GM12878 (cell line): ENCODE measurements at regions not wholly inside any gene's neighbourhood (a gene's known extent, or its start where the extent isn't known, plus 50 kb on each side); places are given as distances from the start of the nearest gene placed in this dataset.

Experiments used
- ATAC-seq: fragments of 200-7000 bp; cut with Tn5 transposase; 3 replicates; pipeline ENCODE4 v1.9.1; 2020; ENCODE audit warnings: mild to moderate bottlenecking, moderate library complexity
- BruUV-seq: library from RNA; stranded (reverse); fragments of 400-500 nt; replicated peaks from 2 replicates; lab custom pipeline; 2021; lab: Mats Ljungman, UMichigan
- CTCF ChIA-PET: fragments of 300-600 bp; sonication (Branson Sonifier 250); formaldehyde crosslinking; extraction: SDS; loops from one replicate; lab custom pipeline; 2021; ENCODE audit warnings: inconsistent platforms; lab: Yijun Ruan, JAX
- POLR2A ChIA-PET: fragments of 350-600 bp; formaldehyde crosslinking; extraction: SDS; loops from one replicate; lab custom pipeline; 2021; ENCODE audit warnings: inconsistent platforms; lab: Charles Lee
- RAD21 ChIA-PET: fragments of 300-600 bp; sonication (Branson Sonifier 250); formaldehyde crosslinking; loops from one replicate; lab custom pipeline; 2023; ENCODE audit warnings: antibody characterized with exemption; ENCODE audit not compliant: unreplicated experiment; lab: Charles Lee
- SMC1A ChIA-PET: fragments of 300-600 bp; sonication (Branson Sonifier 250); formaldehyde crosslinking; loops from one replicate; lab custom pipeline; 2023; ENCODE audit not compliant: unreplicated experiment, uncharacterized antibody; lab: Charles Lee
- DNase-seq: peaks from one replicate; pipeline ENCODE4 v3.0.0-alpha.2; 2011; ENCODE audit warnings: low read depth, low spot score
- FAIRE-seq: peaks from 3 replicates; lab custom pipeline; 2011; peaks lifted over from hg19 to GRCh38; lab: Jason Lieb, UNC
- H2AFZ ChIP-seq: 2 replicates; pipeline ENCODE4 v1.6.0; 2011; ENCODE audit warnings: low read depth, low read length, control low read depth; ENCODE audit not compliant: control insufficient read depth
- H3K27ac ChIP-seq: 2 replicates; pipeline ENCODE4 v1.5.1; 2011; ENCODE audit warnings: control low read depth; ENCODE audit not compliant: control insufficient read depth, insufficient read depth
- H3K27me3 ChIP-seq, 2 experiments: replicated peaks in 1 of 2; 2 replicates each; pipeline versions ENCODE4 v1.6.0 to v1.6.1; 2011; ENCODE audit warnings: low read length in 1 of 2; ENCODE audit not compliant: control insufficient read depth in 2 of 2, insufficient read depth in 2 of 2
- H3K36me3 ChIP-seq, 2 experiments: 2 replicates each; pipeline ENCODE4 v1.5.1; 2011; ENCODE audit warnings: low read length in 1 of 2; ENCODE audit not compliant: control insufficient read depth in 2 of 2, insufficient read depth in 2 of 2
- H3K4me1 ChIP-seq: 2 replicates; pipeline ENCODE4 v1.6.1; 2011; ENCODE audit warnings: mild to moderate bottlenecking, low read length, moderate library complexity, mixed read lengths; ENCODE audit not compliant: control insufficient read depth, insufficient read depth
- H3K4me2 ChIP-seq: 2 replicates; pipeline ENCODE4 v1.6.0; 2011; ENCODE audit warnings: control low read depth; ENCODE audit not compliant: control insufficient read depth, insufficient read depth
- H3K4me3 ChIP-seq: fragments of 200-600 bp; sonication (generic); 2 replicates; pipeline ENCODE4 v1.5.1; 2016
- H3K79me2 ChIP-seq: 2 replicates; pipeline ENCODE4 v1.6.0; 2011; ENCODE audit warnings: low read length; ENCODE audit not compliant: control insufficient read depth, insufficient read depth
- H3K9ac ChIP-seq: 2 replicates; pipeline ENCODE4 v1.8.0; 2011; ENCODE audit warnings: low read length, control low read depth, mixed read lengths; ENCODE audit not compliant: control insufficient read depth, insufficient read depth
- H3K9me3 ChIP-seq: replicated peaks from 3 replicates; pipeline ENCODE4 v1.5.1; 2011; ENCODE audit warnings: mild to moderate bottlenecking, low read length; ENCODE audit not compliant: control insufficient read depth, insufficient read depth
- H4K20me1 ChIP-seq: 2 replicates; pipeline ENCODE4 v1.6.0; 2011; ENCODE audit not compliant: control insufficient read depth, insufficient read depth
- BMI1 ChIP-seq: fragments of 450-650 bp; IDR thresholded peaks from 2 replicates; pipeline ENCODE4 v1.6.1; 2016; ENCODE audit warnings: mild to moderate bottlenecking, moderate library complexity, borderline replicate concordance
- CBFB ChIP-seq: IDR thresholded peaks from 2 replicates; pipeline ENCODE4 v1.6.1; 2016; ENCODE audit warnings: antibody characterized with exemption, low read depth
- CHD4 ChIP-seq: fragments of 200-600 bp; sonication (generic); IDR thresholded peaks from 2 replicates; pipeline ENCODE4 v1.6.1; 2016; ENCODE audit warnings: mild to moderate bottlenecking
- NR2F1 ChIP-seq: fragments of 450-650 bp; conservative IDR thresholded peaks from 2 replicates; pipeline ENCODE4 v1.6.1; 2017; ENCODE audit warnings: mild to moderate bottlenecking
- POLR2AphosphoS2 ChIP-seq: IDR thresholded peaks from 2 replicates; pipeline ENCODE4 v1.6.1; 2011; ENCODE audit warnings: low read depth, mild to moderate bottlenecking, low read length, improper control_type of control experiment, moderate library complexity
- RAD21 ChIP-seq: IDR thresholded peaks from 2 replicates; pipeline ENCODE4 v1.6.1; 2011; ENCODE audit warnings: mild to moderate bottlenecking, low read depth, low read length, moderate library complexity; ENCODE audit not compliant: insufficient read depth
- RFX5 ChIP-seq: IDR thresholded peaks from 2 replicates; pipeline ENCODE4 v1.6.1; 2011; ENCODE audit warnings: low read depth, low read length, improper control_type of control experiment
- SMAD5 ChIP-seq: IDR thresholded peaks from 2 replicates; pipeline ENCODE4 v1.6.1; 2016; ENCODE audit warnings: antibody characterized with exemption, low read depth
- TCF7 ChIP-seq: IDR thresholded peaks from 2 replicates; pipeline ENCODE4 v1.6.1; 2014; ENCODE audit warnings: antibody characterized with exemption, borderline replicate concordance
- WGBS: methylation state at CpG from one replicate; pipeline ENCODE4 v1.1.6; 2016; ENCODE audit warnings: low lambda C conversion rate; ENCODE audit not compliant: insufficient replicate concordance, insufficient coverage; ENCODE audit errors: missing lambda C conversion rate; 5-methylcytosine and 5-hydroxymethylcytosine counted together
- in situ Hi-C: fragments of 300-500 bp; cut with MboI; formaldehyde crosslinking; loops from 9 replicates; pipeline ENCODE4 v1.14.3; 2018; ENCODE audit warnings: mixed read lengths
- intact Hi-C: fragments of 100-400 bp; cut with micrococcal nuclease; formaldehyde crosslinking; loops from one replicate; pipeline ENCODE4 v1.14.2; 2022; ENCODE audit not compliant: unreplicated experiment
- TF ChIP-seq, protein P1 (sequence below): IDR thresholded peaks from 2 replicates; pipeline ENCODE4 v1.6.1; 2012; ENCODE audit warnings: low read depth, low read length, improper control_type of control experiment

DNA sequence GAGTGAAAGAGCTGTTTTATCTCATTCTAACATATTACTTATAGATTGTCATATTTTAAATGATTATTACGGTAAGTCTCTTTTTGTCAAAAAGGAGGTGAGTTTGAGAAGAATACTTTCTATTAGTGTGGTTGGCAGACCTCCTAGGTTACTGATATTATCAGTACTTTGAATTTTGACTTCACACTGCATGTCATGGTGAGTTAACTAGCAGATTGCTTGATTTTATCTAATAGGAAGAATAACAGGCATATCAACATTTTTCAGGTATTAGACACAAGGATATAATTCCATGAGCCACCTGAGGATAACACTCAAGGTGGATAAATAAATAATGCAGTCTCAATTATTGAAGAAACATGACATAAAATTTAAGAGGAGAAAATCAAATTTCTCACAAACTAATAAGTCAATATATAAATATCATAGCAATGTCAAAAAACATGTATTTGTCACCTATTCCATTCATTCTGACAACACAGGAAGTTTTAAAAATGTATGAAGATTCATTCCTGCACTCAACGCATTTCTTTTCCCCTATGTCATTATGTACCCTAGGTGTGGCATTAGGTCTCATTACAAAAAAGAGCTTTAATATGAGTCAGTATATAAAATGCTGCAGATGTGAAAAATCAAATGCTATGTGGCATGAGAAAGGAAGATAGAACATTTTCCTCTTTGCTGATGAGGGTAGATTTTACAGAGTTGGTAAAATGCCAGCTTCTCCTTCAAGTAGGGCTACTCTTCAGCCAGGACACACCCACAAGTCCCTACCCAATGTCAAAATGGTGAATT lies 1621.6 kb downstream of the REEP3 start (continued):
- TF ChIP-seq, protein P1, sequence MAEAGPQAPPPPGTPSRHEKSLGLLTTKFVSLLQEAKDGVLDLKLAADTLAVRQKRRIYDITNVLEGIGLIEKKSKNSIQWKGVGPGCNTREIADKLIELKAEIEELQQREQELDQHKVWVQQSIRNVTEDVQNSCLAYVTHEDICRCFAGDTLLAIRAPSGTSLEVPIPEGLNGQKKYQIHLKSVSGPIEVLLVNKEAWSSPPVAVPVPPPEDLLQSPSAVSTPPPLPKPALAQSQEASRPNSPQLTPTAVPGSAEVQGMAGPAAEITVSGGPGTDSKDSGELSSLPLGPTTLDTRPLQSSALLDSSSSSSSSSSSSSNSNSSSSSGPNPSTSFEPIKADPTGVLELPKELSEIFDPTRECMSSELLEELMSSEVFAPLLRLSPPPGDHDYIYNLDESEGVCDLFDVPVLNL: no peak

DNA sequence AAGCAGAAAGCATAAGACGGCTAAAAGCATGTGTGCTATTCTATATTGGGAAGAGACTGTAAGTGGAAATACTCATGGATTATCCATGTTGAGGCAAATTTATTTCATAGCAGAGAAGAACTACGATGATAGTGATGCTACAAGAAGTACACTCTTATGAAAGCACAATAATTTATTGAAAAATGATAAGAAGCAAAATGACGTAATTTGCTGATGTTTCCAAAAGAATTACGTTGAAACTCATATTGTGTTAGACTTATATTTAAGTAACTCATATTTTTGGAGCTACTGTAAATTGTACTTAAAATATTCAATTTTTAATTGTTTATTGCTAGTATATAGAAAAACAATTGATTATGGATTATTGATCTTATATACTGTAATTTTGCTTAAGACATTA lies 1622.5 kb downstream of the REEP3 start:
- 20% methylated on average over 4 of the region's 4 CpGs for WGBS
- TF ChIP-seq CBFB (no peak), CHD4 (no peak), NR2F1 (no peak), BMI1 (no peak), RFX5 (no peak), TCF7 (no peak), POLR2AphosphoS2 (no peak), SMAD5 (no peak), RAD21 (no peak)
- Histone ChIP-seq H3K36me3 (no peaks in the 10 kb centered on the region), H2AFZ (no peak overlapping the region), H3K27ac (no peak overlapping the region), H3K4me2 (no peak overlapping the region), H3K4me3 (no peak overlapping the region), H4K20me1 (no peaks in the 10 kb centered on the region), H3K27me3 (no peaks in the 10 kb centered on the region), H3K9ac (no peak overlapping the region), H3K9me3 (no peaks in the 10 kb centered on the region), H3K79me2 (no peaks in the 10 kb centered on the region), H3K4me1 (no peaks in the 10 kb centered on the region)
- ChIA-PET SMC1A (interaction anchor here (1.0 kb wide), 1 partner anchor 22 kb away, joined by 3 read pairs; no protein-coding TSS in a partner anchor), CTCF (no interaction called here), POLR2A (no interaction called here), RAD21 (no interaction called here)
- ATAC-seq (no peak), DNase-seq (no peak), FAIRE-seq (no peak)
- BruUV-seq: no TSS peak
- in situ Hi-C loops: no loop called here
- intact Hi-C loops: no loop called here
